Hepatocyte (in vitro differentiated cells): ENCODE measurements at regions not wholly inside any gene's neighbourhood (a gene's known extent, or its start where the extent isn't known, plus 50 kb on each side); places are given as distances from the start of the nearest gene placed in this dataset.

ENCODE experiments used
- DNase-seq: peaks from one replicate; pipeline ENCODE4 v3.0.0-alpha.2; 2016; ENCODE audit warnings: low spot score
- H2AFZ ChIP-seq: fragments of 200-600 bp; sonication (generic); 2 replicates; pipeline ENCODE4 v1.6.0; 2016; ENCODE audit warnings: antibody characterized with exemption, mild to moderate bottlenecking
- H3K27ac ChIP-seq: fragments of 200-600 bp; sonication (generic); 2 replicates; pipeline ENCODE4 v1.5.1; 2016; ENCODE audit warnings: mild to moderate bottlenecking
- H3K27me3 ChIP-seq: fragments of 200-600 bp; sonication (generic); 2 replicates; pipeline ENCODE4 v1.6.1; 2016
- H3K36me3 ChIP-seq: fragments of 200-600 bp; sonication (generic); replicated peaks from 2 replicates; pipeline ENCODE4 v1.5.1; 2016; ENCODE audit warnings: low read depth; ENCODE audit not compliant: insufficient read depth
- H3K4me1 ChIP-seq: fragments of 200-600 bp; sonication (generic); 2 replicates; pipeline ENCODE4 v1.5.1; 2016; ENCODE audit warnings: mild to moderate bottlenecking, moderate library complexity; ENCODE audit not compliant: insufficient read depth
- H3K4me2 ChIP-seq: fragments of 200-600 bp; sonication (generic); 2 replicates; pipeline ENCODE4 v1.6.0; 2016
- H3K4me3 ChIP-seq: fragments of 200-600 bp; sonication (generic); 2 replicates; pipeline ENCODE4 v1.5.1; 2016; ENCODE audit warnings: mild to moderate bottlenecking
- H3K79me2 ChIP-seq: fragments of 200-600 bp; sonication (generic); 2 replicates; pipeline ENCODE4 v1.6.0; 2017; ENCODE audit warnings: mild to moderate bottlenecking
- H3K9me2 ChIP-seq: fragments of 200-600 bp; sonication (generic); replicated peaks from 2 replicates; pipeline ENCODE4 v1.6.0; 2017; ENCODE audit warnings: mild to moderate bottlenecking; ENCODE audit not compliant: insufficient read depth
- H3K9me3 ChIP-seq: fragments of 200-600 bp; sonication (generic); 2 replicates; pipeline ENCODE4 v1.5.1; 2016; ENCODE audit warnings: low read depth, mild to moderate bottlenecking
- H4K20me1 ChIP-seq: fragments of 200-600 bp; sonication (generic); 2 replicates; pipeline ENCODE4 v1.6.0; 2016; ENCODE audit warnings: mild to moderate bottlenecking; ENCODE audit not compliant: insufficient read depth, poor library complexity, severe bottlenecking
- CTCF ChIP-seq: fragments of 200-600 bp; sonication (generic); IDR thresholded peaks from 2 replicates; pipeline ENCODE4 v1.5.1; 2016; ENCODE audit warnings: antibody characterized with exemption, mild to moderate bottlenecking; ENCODE audit not compliant: poor library complexity
- EZH2 ChIP-seq: fragments of 200-600 bp; sonication (generic); IDR thresholded peaks from 2 replicates; pipeline ENCODE4 v1.6.1; 2016; ENCODE audit warnings: antibody characterized with exemption, mild to moderate bottlenecking, borderline replicate concordance
- EZH2phosphoT487 ChIP-seq: fragments of 200-600 bp; sonication (generic); IDR thresholded peaks from one replicate; pipeline ENCODE4 v1.6.1; 2018; ENCODE audit warnings: antibody characterized with exemption, mild to moderate bottlenecking, low read depth, moderate library complexity; ENCODE audit not compliant: unreplicated experiment, severe bottlenecking
- WGBS: methylation state at CpG from one replicate; pipeline ENCODE4 v1.1.6; 2016; ENCODE audit warnings: low lambda C conversion rate; ENCODE audit errors: missing lambda C conversion rate; 5-methylcytosine and 5-hydroxymethylcytosine counted together

- no peaks in the 10 kb centered on the region for H3K9me3 ChIP-seq
- H3K36me3 ChIP-seq = no peaks in the 10 kb centered on the region
- 97% methylated on average over 2 of the region's 2 CpGs for WGBS
- no peaks in the 10 kb centered on the region for H4K20me1 ChIP-seq
- H3K4me1 ChIP-seq = no peaks in the 10 kb centered on the region
- DNase-seq = no peak
- no peak for TF ChIP-seq CTCF
- TF ChIP-seq EZH2 = no peak
- no peak for TF ChIP-seq EZH2phosphoT487
- H3K27ac ChIP-seq = no peak overlapping the region
- H3K4me3 ChIP-seq = no peak overlapping the region
- no peak overlapping the region for H3K4me2 ChIP-seq
- H3K9me2 ChIP-seq = no peaks in the 10 kb centered on the region
- no peak overlapping the region for H2AFZ ChIP-seq
- H3K27me3 ChIP-seq = no peaks in the 10 kb centered on the region
- no peaks in the 10 kb centered on the region for H3K79me2 ChIP-seq
These were observed 159.9 kb upstream of the PDGFD start for GRCh38 chr11:104323841-104324240.

GRCh38 chr11:104322696-104323095 is 158.7 kb upstream of the PDGFD start:
- Histone ChIP-seq H3K4me3 (no peak overlapping the region), H3K9me3 (no peaks in the 10 kb centered on the region), H3K36me3 (no peaks in the 10 kb centered on the region), H4K20me1 (no peaks in the 10 kb centered on the region), H3K27ac (no peak overlapping the region), H3K9me2 (no peaks in the 10 kb centered on the region), H2AFZ (no peak overlapping the region), H3K27me3 (no peaks in the 10 kb centered on the region), H3K4me2 (no peak overlapping the region), H3K4me1 (no peaks in the 10 kb centered on the region), H3K79me2 (no peaks in the 10 kb centered on the region)
- no peak for TF ChIP-seq CTCF
- no peak for TF ChIP-seq EZH2
- no peak for TF ChIP-seq EZH2phosphoT487
- DNase-seq = no peak
- 57% methylated on average over 4 of the region's 4 CpGs for WGBS

DNA sequence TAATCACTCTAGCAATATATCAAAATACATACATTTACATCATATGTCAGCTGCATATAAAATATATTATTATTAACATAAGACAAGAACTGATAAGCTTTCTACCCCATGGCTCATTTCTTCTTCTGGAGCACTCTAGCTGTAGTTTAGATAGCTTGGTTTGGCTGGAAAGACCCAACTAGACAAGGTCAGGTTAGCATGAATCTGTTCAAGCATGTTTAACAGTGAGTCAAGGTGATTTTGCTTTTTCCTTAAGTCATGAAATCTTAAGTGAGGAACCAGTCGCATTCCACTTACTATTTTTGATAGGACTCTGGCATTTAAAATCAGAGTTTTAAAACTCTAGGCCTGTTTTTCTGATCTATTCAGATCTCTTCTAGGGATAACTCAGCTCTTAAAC is 157.0 kb upstream of the PDGFD start:
- H3K27ac ChIP-seq = no peak overlapping the region
- H3K9me3 ChIP-seq = no peaks in the 10 kb centered on the region
- 93% methylated on average over 1 of the region's 1 CpG for WGBS
- H3K4me2 ChIP-seq = no peak overlapping the region
- no peak overlapping the region for H2AFZ ChIP-seq
- H3K9me2 ChIP-seq = no peaks in the 10 kb centered on the region
- no peaks in the 10 kb centered on the region for H3K27me3 ChIP-seq
- TF ChIP-seq CTCF (no peak), EZH2phosphoT487 (no peak), EZH2 (no peak)
- H3K79me2 ChIP-seq = no peaks in the 10 kb centered on the region
- no peaks in the 10 kb centered on the region for H3K36me3 ChIP-seq
- H3K4me3 ChIP-seq = no peak overlapping the region
- H4K20me1 ChIP-seq = no peaks in the 10 kb centered on the region
- no peaks in the 10 kb centered on the region for H3K4me1 ChIP-seq
- DNase-seq = no peak

- Histone ChIP-seq H3K27me3 (no peaks in the 10 kb centered on the region), H3K36me3 (no peaks in the 10 kb centered on the region)
- TF ChIP-seq EZH2phosphoT487 (no peak), EZH2 (no peak), CTCF (no peak)
These were observed 156.2 kb upstream of the PDGFD start for GRCh38 chr11:104320097-104320496.

More at GRCh38 chr11:104320097-104320496, 156.2 kb upstream of the PDGFD start:
- H3K4me2 ChIP-seq = no peak overlapping the region
- no peaks in the 10 kb centered on the region for H3K9me2 ChIP-seq
- no peaks in the 10 kb centered on the region for H3K79me2 ChIP-seq
- no peaks in the 10 kb centered on the region for H4K20me1 ChIP-seq
- H3K27ac ChIP-seq = no peak overlapping the region
- H3K4me1 ChIP-seq = no peaks in the 10 kb centered on the region
- no peak overlapping the region for H2AFZ ChIP-seq
- H3K9me3 ChIP-seq = no peaks in the 10 kb centered on the region
- peak; percentile 4 for DNase-seq
- no peak overlapping the region for H3K4me3 ChIP-seq
